GM12878 (cell line): ENCODE measurements at regions not wholly inside any gene's neighbourhood (a gene's known extent, or its start where the extent isn't known, plus 50 kb on each side); places are given as distances from the start of the nearest gene placed in this dataset.

Experiments
- ATAC-seq: fragments of 200-7000 bp; cut with Tn5 transposase; 3 replicates; pipeline ENCODE4 v1.9.1; 2020; ENCODE audit warnings: mild to moderate bottlenecking, moderate library complexity
- BruUV-seq: library from RNA; stranded (reverse); fragments of 400-500 nt; replicated peaks from 2 replicates; lab custom pipeline; 2021; lab: Mats Ljungman, UMichigan
- CTCF ChIA-PET: fragments of 300-600 bp; sonication (Branson Sonifier 250); formaldehyde crosslinking; extraction: SDS; loops from one replicate; lab custom pipeline; 2021; ENCODE audit warnings: inconsistent platforms; lab: Yijun Ruan, JAX
- POLR2A ChIA-PET: fragments of 350-600 bp; formaldehyde crosslinking; extraction: SDS; loops from one replicate; lab custom pipeline; 2021; ENCODE audit warnings: inconsistent platforms; lab: Charles Lee
- RAD21 ChIA-PET: fragments of 300-600 bp; sonication (Branson Sonifier 250); formaldehyde crosslinking; loops from one replicate; lab custom pipeline; 2023; ENCODE audit warnings: antibody characterized with exemption; ENCODE audit not compliant: unreplicated experiment; lab: Charles Lee
- SMC1A ChIA-PET: fragments of 300-600 bp; sonication (Branson Sonifier 250); formaldehyde crosslinking; loops from one replicate; lab custom pipeline; 2023; ENCODE audit not compliant: unreplicated experiment, uncharacterized antibody; lab: Charles Lee
- DNase-seq: peaks from one replicate; pipeline ENCODE4 v3.0.0-alpha.2; 2011; ENCODE audit warnings: low read depth, low spot score
- FAIRE-seq: peaks from 3 replicates; lab custom pipeline; 2011; peaks lifted over from hg19 to GRCh38; lab: Jason Lieb, UNC
- H2AFZ ChIP-seq: 2 replicates; pipeline ENCODE4 v1.6.0; 2011; ENCODE audit warnings: low read depth, low read length, control low read depth; ENCODE audit not compliant: control insufficient read depth
- H3K27ac ChIP-seq: 2 replicates; pipeline ENCODE4 v1.5.1; 2011; ENCODE audit warnings: control low read depth; ENCODE audit not compliant: control insufficient read depth, insufficient read depth
- H3K27me3 ChIP-seq, 2 experiments: replicated peaks in 1 of 2; 2 replicates each; pipeline versions ENCODE4 v1.6.0 to v1.6.1; 2011; ENCODE audit warnings: low read length in 1 of 2; ENCODE audit not compliant: control insufficient read depth in 2 of 2, insufficient read depth in 2 of 2
- H3K36me3 ChIP-seq, 2 experiments: 2 replicates each; pipeline ENCODE4 v1.5.1; 2011; ENCODE audit warnings: low read length in 1 of 2; ENCODE audit not compliant: control insufficient read depth in 2 of 2, insufficient read depth in 2 of 2
- H3K4me1 ChIP-seq: 2 replicates; pipeline ENCODE4 v1.6.1; 2011; ENCODE audit warnings: mild to moderate bottlenecking, low read length, moderate library complexity, mixed read lengths; ENCODE audit not compliant: control insufficient read depth, insufficient read depth
- H3K4me2 ChIP-seq: 2 replicates; pipeline ENCODE4 v1.6.0; 2011; ENCODE audit warnings: control low read depth; ENCODE audit not compliant: control insufficient read depth, insufficient read depth
- H3K4me3 ChIP-seq: fragments of 200-600 bp; sonication (generic); 2 replicates; pipeline ENCODE4 v1.5.1; 2016
- H3K79me2 ChIP-seq: 2 replicates; pipeline ENCODE4 v1.6.0; 2011; ENCODE audit warnings: low read length; ENCODE audit not compliant: control insufficient read depth, insufficient read depth
- H3K9ac ChIP-seq: 2 replicates; pipeline ENCODE4 v1.8.0; 2011; ENCODE audit warnings: low read length, control low read depth, mixed read lengths; ENCODE audit not compliant: control insufficient read depth, insufficient read depth
- H3K9me3 ChIP-seq: replicated peaks from 3 replicates; pipeline ENCODE4 v1.5.1; 2011; ENCODE audit warnings: mild to moderate bottlenecking, low read length; ENCODE audit not compliant: control insufficient read depth, insufficient read depth
- H4K20me1 ChIP-seq: 2 replicates; pipeline ENCODE4 v1.6.0; 2011; ENCODE audit not compliant: control insufficient read depth, insufficient read depth
- BACH1 ChIP-seq: fragments of 450-650 bp; IDR thresholded peaks from 2 replicates; pipeline ENCODE4 v1.6.1; 2017; ENCODE audit warnings: mild to moderate bottlenecking, borderline replicate concordance
- CBFB ChIP-seq: IDR thresholded peaks from 2 replicates; pipeline ENCODE4 v1.6.1; 2016; ENCODE audit warnings: antibody characterized with exemption, low read depth
- CHD1 ChIP-seq: IDR thresholded peaks from 2 replicates; pipeline ENCODE4 v1.6.1; 2012; ENCODE audit warnings: low read depth, low read length, improper control_type of control experiment
- E2F4 ChIP-seq: IDR thresholded peaks from 2 replicates; pipeline ENCODE4 v1.6.1; 2012; ENCODE audit warnings: low read depth, low read length, improper control_type of control experiment
- KAT2A ChIP-seq: conservative IDR thresholded peaks from 2 replicates; pipeline ENCODE4 v1.6.1; 2011; ENCODE audit warnings: low read depth, low read length; ENCODE audit not compliant: control insufficient read depth
- PAX5 ChIP-seq: IDR thresholded peaks from 2 replicates; pipeline ENCODE4 v1.6.1; 2011; ENCODE audit warnings: low read depth, low read length, borderline replicate concordance
- RAD21 ChIP-seq: IDR thresholded peaks from 2 replicates; pipeline ENCODE4 v1.6.1; 2011; ENCODE audit warnings: mild to moderate bottlenecking, low read depth, low read length, moderate library complexity; ENCODE audit not compliant: insufficient read depth
- RBBP5 ChIP-seq: fragments of 200-600 bp; sonication (generic); conservative IDR thresholded peaks from 2 replicates; pipeline ENCODE4 v1.6.1; 2016
- SIX5 ChIP-seq: IDR thresholded peaks from 2 replicates; pipeline ENCODE4 v1.6.1; 2011; ENCODE audit warnings: mild to moderate bottlenecking, low read depth, low read length, moderate library complexity; ENCODE audit not compliant: severe bottlenecking
- SPI1 ChIP-seq: IDR thresholded peaks from 2 replicates; pipeline ENCODE4 v1.6.1; 2011; ENCODE audit warnings: low read depth, mild to moderate bottlenecking, low read length, moderate library complexity, borderline replicate concordance; ENCODE audit not compliant: insufficient read depth
- SUZ12 ChIP-seq: fragments of 200-600 bp; sonication (generic); IDR thresholded peaks from one replicate; pipeline ENCODE4 v1.6.1; 2018; ENCODE audit warnings: antibody characterized with exemption, mild to moderate bottlenecking; ENCODE audit not compliant: unreplicated experiment
- TCF7 ChIP-seq: IDR thresholded peaks from 2 replicates; pipeline ENCODE4 v1.6.1; 2014; ENCODE audit warnings: antibody characterized with exemption, borderline replicate concordance
- ZZZ3 ChIP-seq: IDR thresholded peaks from 2 replicates; pipeline ENCODE4 v1.6.1; 2011; ENCODE audit warnings: low read depth; ENCODE audit not compliant: control insufficient read depth, insufficient read length
- WGBS: methylation state at CpG from one replicate; pipeline ENCODE4 v1.1.6; 2016; ENCODE audit warnings: low lambda C conversion rate; ENCODE audit not compliant: insufficient replicate concordance, insufficient coverage; ENCODE audit errors: missing lambda C conversion rate; 5-methylcytosine and 5-hydroxymethylcytosine counted together
- in situ Hi-C: fragments of 300-500 bp; cut with MboI; formaldehyde crosslinking; loops from 9 replicates; pipeline ENCODE4 v1.14.3; 2018; ENCODE audit warnings: mixed read lengths
- intact Hi-C: fragments of 100-400 bp; cut with micrococcal nuclease; formaldehyde crosslinking; loops from one replicate; pipeline ENCODE4 v1.14.2; 2022; ENCODE audit not compliant: unreplicated experiment

- no peak for FAIRE-seq
- Histone ChIP-seq H3K79me2 (no peaks in the 10 kb centered on the region), H3K9ac (no peak overlapping the region), H3K4me2 (no peak overlapping the region), H2AFZ (no peak overlapping the region), H4K20me1 (no peaks in the 10 kb centered on the region), H3K27me3 (peaks cover 0 to 3% of the 10 kb centered on the region in 2 experiments; a peak in 2 of 4 replicates), H3K4me3 (no peak overlapping the region), H3K27ac (no peak overlapping the region), H3K36me3 (no peaks in the 10 kb centered on the region), H3K4me1 (no peaks in the 10 kb centered on the region), H3K9me3 (no peaks in the 10 kb centered on the region)
- ChIA-PET POLR2A (no interaction called here), CTCF (interaction anchor here (1.1 to 4.1 kb wide), 5 partner anchors 117 to 561 kb away, joined by 3 to 53 read pairs (median 14); no protein-coding TSS in a partner anchor), SMC1A (no interaction called here), RAD21 (interaction anchor here (2.2 kb wide), 1 partner anchor 534 kb away, joined by 21 read pairs; no protein-coding TSS in a partner anchor)
- ATAC-seq = no peak
- DNase-seq = no peak
- no TSS peak for BruUV-seq
- intact Hi-C loops = loop anchor here (10.0 kb wide), 1 partner anchor 193 kb away; no protein-coding TSS in a partner anchor
- WGBS = 23% methylated on average over 9 of the region's 9 CpGs
- in situ Hi-C loops = loop anchor here (10.0 kb wide), 1 partner anchor 353 kb away; the partner anchor contains the start of gene HES1
- no peak for TF ChIP-seq SUZ12
- TF ChIP-seq PAX5 = no peak
- no peak for TF ChIP-seq ZZZ3
- no peak for TF ChIP-seq SPI1
- no peak for TF ChIP-seq RBBP5
- TF ChIP-seq CBFB = no peak
- no peak for TF ChIP-seq CHD1
- no peak for TF ChIP-seq BACH1
- TF ChIP-seq E2F4 = no peak
- no peak for TF ChIP-seq RAD21
- no peak for TF ChIP-seq SIX5
- TF ChIP-seq KAT2A = no peak
- no peak for TF ChIP-seq TCF7
These were observed 189.3 kb downstream of the OPA1 start for GRCh38 chr3:193782276-193782647.
